Keratinocyte (primary cell): ENCODE measurements at regions not wholly inside any gene's neighbourhood (a gene's known extent, or its start where the extent isn't known, plus 50 kb on each side); places are given as distances from the start of the nearest gene placed in this dataset.

Experiments
- DNase-seq: peaks from one replicate; pipeline ENCODE4 v3.0.0-alpha.2; 2011; ENCODE audit warnings: low read depth, missing footprints, low spot score
- FAIRE-seq: peaks from 2 replicates; lab custom pipeline; 2011; peaks lifted over from hg19 to GRCh38; lab: Jason Lieb, UNC
- H2AFZ ChIP-seq: 2 replicates; pipeline ENCODE4 v1.6.0; 2012; ENCODE audit warnings: low read length, control low read depth, inconsistent platforms; ENCODE audit not compliant: control insufficient read depth
- H3K27ac ChIP-seq: 2 replicates; pipeline ENCODE4 v1.5.1; 2011; ENCODE audit warnings: low read length; ENCODE audit not compliant: control insufficient read depth, insufficient read depth
- H3K27me3 ChIP-seq: 3 replicates; pipeline ENCODE4 v1.6.0; 2011; ENCODE audit warnings: low read length; ENCODE audit not compliant: control insufficient read depth, insufficient read depth; ENCODE audit errors: extremely low read depth
- H3K36me3 ChIP-seq, 2 experiments: 2 replicates in 1 of 2; 3 replicates in 1 of 2; pipeline ENCODE4 v1.5.1; 2011; ENCODE audit warnings: low read length in 2 of 2, mild to moderate bottlenecking in 1 of 2; ENCODE audit not compliant: control insufficient read depth in 2 of 2, insufficient read depth in 2 of 2; ENCODE audit errors: extremely low read depth in 1 of 2
- H3K4me1 ChIP-seq: 3 replicates; pipeline ENCODE4 v1.5.1; 2011; ENCODE audit warnings: low read length; ENCODE audit not compliant: control insufficient read depth, insufficient read depth; ENCODE audit errors: extremely low read depth
- H3K4me2 ChIP-seq: 3 replicates; pipeline ENCODE4 v1.6.0; 2011; ENCODE audit warnings: low read depth, low read length; ENCODE audit not compliant: control insufficient read depth, insufficient read depth; ENCODE audit errors: extremely low read depth
- H3K4me3 ChIP-seq, 3 experiments: fragments of 200-600 bp in 1 of 3; sonication (generic) in 1 of 3; 2 replicates in 2 of 3; 3 replicates in 1 of 3; pipeline ENCODE4 v1.5.1; 2011 to 2016; ENCODE audit warnings: low read length in 3 of 3, mild to moderate bottlenecking in 3 of 3, control low read depth in 2 of 3, inconsistent platforms in 1 of 3, low read depth in 1 of 3, mixed read lengths in 1 of 3, mixed run types in 1 of 3, moderate library complexity in 1 of 3; ENCODE audit not compliant: control insufficient read depth in 2 of 3, insufficient read depth in 2 of 3; ENCODE audit errors: extremely low read depth in 1 of 3
- H3K79me2 ChIP-seq: 2 replicates; pipeline ENCODE4 v1.6.0; 2012; ENCODE audit warnings: low read length; ENCODE audit not compliant: control insufficient read depth, insufficient read depth
- H3K9ac ChIP-seq: 3 replicates; pipeline ENCODE4 v1.6.0; 2011; ENCODE audit warnings: low read length; ENCODE audit not compliant: control insufficient read depth, insufficient read depth; ENCODE audit errors: extremely low read depth
- H3K9me1 ChIP-seq: 3 replicates; pipeline ENCODE4 v1.6.0; 2011; ENCODE audit warnings: low read length; ENCODE audit not compliant: control insufficient read depth, insufficient read depth; ENCODE audit errors: extremely low read depth
- H3K9me3 ChIP-seq: 2 replicates; pipeline ENCODE4 v1.5.1; 2012; ENCODE audit warnings: low read depth, low read length; ENCODE audit not compliant: control insufficient read depth
- H4K20me1 ChIP-seq: 3 replicates; pipeline ENCODE4 v1.6.0; 2011; ENCODE audit warnings: low read length; ENCODE audit not compliant: control insufficient read depth, insufficient read depth; ENCODE audit errors: extremely low read depth
- CTCF ChIP-seq, 3 experiments: IDR thresholded peaks in 1 of 3; conservative IDR thresholded peaks in 1 of 3; optimal IDR thresholded peaks in 1 of 3; 2 replicates in 2 of 3; 3 replicates in 1 of 3; pipeline versions ENCODE3 to v1.5.1; 2011; ENCODE audit warnings: low read length in 3 of 3, mild to moderate bottlenecking in 3 of 3, moderate library complexity in 2 of 3, control low read depth in 1 of 3, inconsistent platforms in 1 of 3; ENCODE audit not compliant: insufficient read depth in 2 of 3; ENCODE audit errors: extremely low read depth in 1 of 3
- EZH2 ChIP-seq: IDR thresholded peaks from one replicate; pipeline ENCODE4 v1.6.1; 2012; ENCODE audit warnings: inconsistent platforms, mild to moderate bottlenecking, low read length, moderate library complexity
- dilution Hi-C: fragments of 300-500 bp; cut with MboI; formaldehyde crosslinking; loops from one replicate; pipeline ENCODE4 v1.7.0; 2020; ENCODE audit warnings: low sequenced_read_pairs; ENCODE audit not compliant: extremely low pct_ligation_motif_present

GRCh38 chr1:5706239-5706638 is 286.0 kb downstream of the NPHP4 start:
- Histone ChIP-seq H3K9me3 (no peaks in the 10 kb centered on the region), H4K20me1 (no peaks in the 10 kb centered on the region), H3K4me3 (no peak overlapping the region), H3K4me1 (peaks cover 7% of the 10 kb centered on the region), H3K4me2 (no peak overlapping the region), H3K9me1 (no peaks in the 10 kb centered on the region), H3K79me2 (no peaks in the 10 kb centered on the region), H2AFZ (no peak overlapping the region), H3K36me3 (no peaks in the 10 kb centered on the region), H3K9ac (no peak overlapping the region), H3K27me3 (no peaks in the 10 kb centered on the region), H3K27ac (no peak overlapping the region)
- dilution Hi-C loops, result no loop called here
- TF ChIP-seq CTCF (optimal IDR thresholded peaks at IDR 0.05 in 1 of 3, IDR thresholded peaks at IDR 0.05 in 1 of 3, conservative IDR thresholded peaks at IDR 0.05 in 1 of 3; ENCODE audit: extremely low read depth in 1 of 3, insufficient read depth in 2 of 3, low read length in 3 of 3) (no peak), EZH2 (no peak)
- DNase-seq, result no peak
- no peak for FAIRE-seq

- no peaks in the 10 kb centered on the region for H3K9me3 ChIP-seq
- no peak overlapping the region for H3K4me2 ChIP-seq
- FAIRE-seq, result no peak
- no peak for TF ChIP-seq EZH2
- TF ChIP-seq CTCF (optimal IDR thresholded peaks at IDR 0.05 in 1 of 3, IDR thresholded peaks at IDR 0.05 in 1 of 3, conservative IDR thresholded peaks at IDR 0.05 in 1 of 3; ENCODE audit: extremely low read depth in 1 of 3, insufficient read depth in 2 of 3, low read length in 3 of 3), result no peak
- H3K36me3 ChIP-seq, result no peaks in the 10 kb centered on the region
- no peaks in the 10 kb centered on the region for H4K20me1 ChIP-seq
- peaks cover 7% of the 10 kb centered on the region for H3K4me1 ChIP-seq
- dilution Hi-C loops, result no loop called here
- no peak overlapping the region for H3K9ac ChIP-seq
- no peaks in the 10 kb centered on the region for H3K9me1 ChIP-seq
- no peaks in the 10 kb centered on the region for H3K27me3 ChIP-seq
- H2AFZ ChIP-seq, result no peak overlapping the region
- H3K4me3 ChIP-seq, result no peak overlapping the region
- no peak for DNase-seq
- H3K79me2 ChIP-seq, result no peaks in the 10 kb centered on the region
- no peak overlapping the region for H3K27ac ChIP-seq
These were observed 286.5 kb downstream of the NPHP4 start for GRCh38 chr1:5705751-5706150.
